H9 (cell line): ENCODE measurements at regions not wholly inside any gene's neighbourhood (a gene's known extent, or its start where the extent isn't known, plus 50 kb on each side); places are given as distances from the start of the nearest gene placed in this dataset.

Experiments used
- DNase-seq: peaks from one replicate; pipeline ENCODE4 v3.0.0-alpha.2; 2017
- H2AFZ ChIP-seq: one replicate; pipeline ENCODE4 v1.6.1; 2013; ENCODE audit warnings: mild to moderate bottlenecking, low read length, control low read depth, moderate library complexity
- H2AK5ac ChIP-seq: 2 replicates; pipeline ENCODE4 v1.6.1; 2013; ENCODE audit warnings: low read length, control low read depth, mixed read lengths; ENCODE audit not compliant: insufficient read length
- H2BK120ac ChIP-seq: one replicate; pipeline ENCODE4 v1.6.1; 2013; ENCODE audit warnings: low read depth, mild to moderate bottlenecking, low read length, control low read depth, inconsistent platforms; ENCODE audit not compliant: poor library complexity, severe bottlenecking
- H2BK12ac ChIP-seq: 2 replicates; pipeline ENCODE4 v1.6.1; 2013; ENCODE audit warnings: low read length, control low read depth, mixed read lengths, low read depth; ENCODE audit not compliant: insufficient read length
- H2BK15ac ChIP-seq: 2 replicates; pipeline ENCODE4 v1.6.1; 2013; ENCODE audit warnings: low read depth, low read length, control low read depth
- H2BK20ac ChIP-seq: one replicate; pipeline ENCODE4 v1.6.1; 2013; ENCODE audit warnings: low read depth, mild to moderate bottlenecking, low read length, control low read depth, inconsistent platforms; ENCODE audit not compliant: poor library complexity, severe bottlenecking
- H2BK5ac ChIP-seq: 2 replicates; pipeline ENCODE4 v1.6.1; 2013; ENCODE audit warnings: low read length, control low read depth, mixed read lengths; ENCODE audit not compliant: insufficient read length
- H3K14ac ChIP-seq: 2 replicates; pipeline ENCODE4 v1.6.1; 2013; ENCODE audit warnings: low read length, control low read depth; ENCODE audit not compliant: insufficient read depth
- H3K18ac ChIP-seq: 2 replicates; pipeline ENCODE4 v1.6.1; 2013; ENCODE audit warnings: low read depth, mild to moderate bottlenecking, mixed read lengths, low read length, control low read depth; ENCODE audit not compliant: insufficient read length
- H3K23ac ChIP-seq: 2 replicates; pipeline ENCODE4 v1.6.1; 2013; ENCODE audit warnings: low read length, control low read depth, mixed read lengths, low read depth; ENCODE audit not compliant: insufficient read length
- H3K23me2 ChIP-seq: 2 replicates; pipeline ENCODE4 v1.6.1; 2013; ENCODE audit warnings: low read depth, mild to moderate bottlenecking, mixed read lengths, low read length, control low read depth; ENCODE audit not compliant: insufficient read length, poor library complexity, severe bottlenecking
- H3K27ac ChIP-seq: 2 replicates; pipeline ENCODE4 v1.5.1; 2013; ENCODE audit warnings: low read length, control low read depth, mixed read lengths, low read depth; ENCODE audit not compliant: insufficient read length
- H3K27me3 ChIP-seq: 2 replicates; pipeline ENCODE4 v1.6.1; 2013; ENCODE audit warnings: low read length, control low read depth, inconsistent platforms; ENCODE audit not compliant: insufficient read depth
- H3K4ac ChIP-seq: 2 replicates; pipeline ENCODE4 v1.6.1; 2013; ENCODE audit warnings: low read depth, mild to moderate bottlenecking, control low read depth, inconsistent platforms, low read length, moderate library complexity
- H3K4me1 ChIP-seq: 2 replicates; pipeline ENCODE4 v1.6.1; 2013; ENCODE audit warnings: low read length, control low read depth, inconsistent platforms; ENCODE audit not compliant: insufficient read depth
- H3K4me2 ChIP-seq: 2 replicates; pipeline ENCODE4 v1.6.1; 2013; ENCODE audit warnings: low read length, control low read depth, mixed read lengths; ENCODE audit not compliant: insufficient read length, insufficient read depth
- H3K56ac ChIP-seq: 2 replicates; pipeline ENCODE4 v1.6.1; 2013; ENCODE audit warnings: low read depth, mild to moderate bottlenecking, mixed read lengths, low read length, control low read depth; ENCODE audit not compliant: insufficient read length
- H3K79me1 ChIP-seq: 2 replicates; pipeline ENCODE4 v1.6.1; 2013; ENCODE audit warnings: low read depth, mild to moderate bottlenecking, moderate library complexity, low read length, control low read depth, inconsistent platforms; ENCODE audit not compliant: insufficient read depth, poor library complexity, severe bottlenecking
- H3K79me2 ChIP-seq: 2 replicates; pipeline ENCODE4 v1.6.1; 2013; ENCODE audit warnings: low read length, control low read depth, inconsistent platforms; ENCODE audit not compliant: insufficient read depth
- H3K9ac ChIP-seq: 2 replicates; pipeline ENCODE4 v1.6.1; 2013; ENCODE audit warnings: low read length, control low read depth, mixed read lengths; ENCODE audit not compliant: insufficient read length; ENCODE audit errors: extremely low read depth
- H3K9me3 ChIP-seq: one replicate; pipeline ENCODE4 v1.6.1; 2013; ENCODE audit warnings: low read depth, low read length, inconsistent platforms; ENCODE audit not compliant: control insufficient read depth
- H3T11ph ChIP-seq: one replicate; pipeline ENCODE4 v1.6.1; 2013; ENCODE audit warnings: mild to moderate bottlenecking, low read length, control low read depth, inconsistent platforms
- H4K20me1 ChIP-seq: one replicate; pipeline ENCODE4 v1.6.1; 2013; ENCODE audit not compliant: control insufficient read depth, insufficient read length, insufficient read depth
- H4K5ac ChIP-seq: 2 replicates; pipeline ENCODE4 v1.6.1; 2013; ENCODE audit warnings: low read depth, mild to moderate bottlenecking, mixed read lengths, low read length, control low read depth; ENCODE audit not compliant: insufficient read length
- H4K8ac ChIP-seq: replicated peaks from 2 replicates; pipeline ENCODE4 v1.6.1; 2013; ENCODE audit warnings: low read length, control low read depth, mixed read lengths, low read depth; ENCODE audit not compliant: insufficient read length
- H4K91ac ChIP-seq: 2 replicates; pipeline ENCODE4 v1.6.1; 2013; ENCODE audit warnings: low read depth, mild to moderate bottlenecking, moderate library complexity, mixed read lengths, low read length, control low read depth; ENCODE audit not compliant: insufficient read length
- H3K27ac Mint-ChIP-seq, 3 experiments: 2 replicates in 2 of 3; 3 replicates in 1 of 3; pipeline ENCODE4 v1.8.0; 2020 to 2021; ENCODE audit warnings: mixed read lengths in 3 of 3, mild to moderate bottlenecking in 1 of 3, moderate library complexity in 1 of 3
- H3K27me3 Mint-ChIP-seq: 2 replicates; pipeline ENCODE4 v1.8.0; 2021; ENCODE audit warnings: low read depth, mild to moderate bottlenecking, moderate library complexity, mixed read lengths
- H3K36me3 Mint-ChIP-seq, 3 experiments: 2 replicates in 2 of 3; 3 replicates in 1 of 3; pipeline ENCODE4 v1.8.0; 2020 to 2021; ENCODE audit warnings: low read depth in 3 of 3, mixed read lengths in 3 of 3; ENCODE audit not compliant: insufficient read depth in 1 of 3
- H3K4me1 Mint-ChIP-seq, 2 experiments: 2 replicates each; pipeline ENCODE4 v1.8.0; 2020; ENCODE audit warnings: mixed read lengths in 2 of 2
- H3K4me3 Mint-ChIP-seq, 2 experiments: 2 replicates in 1 of 2; 3 replicates in 1 of 2; pipeline ENCODE4 v1.8.0; 2020 to 2021; ENCODE audit warnings: mild to moderate bottlenecking in 2 of 2, mixed read lengths in 2 of 2, moderate library complexity in 1 of 2
- H3K9me3 Mint-ChIP-seq, 2 experiments: 2 replicates in 1 of 2; 3 replicates in 1 of 2; pipeline ENCODE4 v1.8.0; 2020; ENCODE audit warnings: mild to moderate bottlenecking in 2 of 2, mixed read lengths in 2 of 2, moderate library complexity in 1 of 2
- WGBS: extraction: QIAGEN DNeasy Blood & Tissue Kit; methylation state at CpG from one replicate; pipeline ENCODE4 v1.1.7; 2013; ENCODE audit warnings: missing lambda C conversion rate, low lambda C conversion rate, mixed read lengths; ENCODE audit not compliant: insufficient read length; ENCODE audit errors: extremely low coverage; 5-methylcytosine and 5-hydroxymethylcytosine counted together
- TF ChIP-seq, protein P1 (sequence below): fragments of 200-600 bp; sonication (generic); conservative IDR thresholded peaks from 3 replicates; pipeline ENCODE4 v1.8.0; 2021; ENCODE audit warnings: antibody characterized with exemption, mild to moderate bottlenecking

DNA sequence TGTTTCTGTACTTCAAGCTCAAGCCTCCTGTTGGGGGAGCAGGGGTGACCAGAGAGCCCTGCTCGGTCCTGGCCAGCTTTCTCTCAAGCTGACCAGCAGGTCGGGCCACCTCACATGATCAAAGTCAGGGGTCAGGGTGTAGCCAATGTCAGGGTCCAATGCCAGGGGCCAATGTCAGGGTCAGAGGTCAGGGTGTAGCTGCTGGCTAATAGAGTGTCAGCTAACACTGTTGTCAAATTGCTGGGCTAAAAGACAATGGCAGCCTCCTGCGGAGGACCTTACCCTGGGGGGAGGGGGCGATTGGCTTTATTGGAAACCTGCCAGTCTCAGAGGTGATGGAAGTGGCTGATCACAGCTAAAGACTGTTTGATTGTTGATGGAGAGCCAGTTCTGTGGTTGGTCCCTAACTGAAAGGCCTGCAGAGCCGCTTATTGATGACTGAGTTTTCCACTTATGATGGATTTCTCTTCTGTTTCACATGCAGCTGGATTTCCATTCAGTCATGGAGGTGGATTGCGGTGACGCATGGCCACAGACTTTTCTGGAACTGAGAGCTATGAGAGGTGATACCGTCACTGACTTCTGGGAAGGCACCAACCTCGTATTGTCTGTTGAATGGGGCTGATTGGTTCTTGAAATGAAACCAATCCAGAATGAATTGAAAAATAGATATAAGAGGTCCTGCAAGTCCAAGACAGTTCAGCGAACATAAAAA, 97.4 kb upstream of the ZFHX3 start:
- no peak overlapping the region for H3K4me2 ChIP-seq
- no peak overlapping the region for H3K27ac ChIP-seq
- H3K36me3 Mint-ChIP-seq, result no peaks in the 10 kb centered on the region
- no peak overlapping the region for H2BK20ac ChIP-seq
- no peak overlapping the region for H2BK5ac ChIP-seq
- H3K4ac ChIP-seq, result no peak overlapping the region
- H3K4me1 ChIP-seq, result peaks cover 7% of the 10 kb centered on the region; the same call in 1 of the 2 replicates
- H3K56ac ChIP-seq, result no peak overlapping the region
- no peak overlapping the region for H3T11ph ChIP-seq
- no peak overlapping the region for H2BK12ac ChIP-seq
- H3K23me2 ChIP-seq, result no peaks in the 10 kb centered on the region
- TF ChIP-seq, protein P1, sequence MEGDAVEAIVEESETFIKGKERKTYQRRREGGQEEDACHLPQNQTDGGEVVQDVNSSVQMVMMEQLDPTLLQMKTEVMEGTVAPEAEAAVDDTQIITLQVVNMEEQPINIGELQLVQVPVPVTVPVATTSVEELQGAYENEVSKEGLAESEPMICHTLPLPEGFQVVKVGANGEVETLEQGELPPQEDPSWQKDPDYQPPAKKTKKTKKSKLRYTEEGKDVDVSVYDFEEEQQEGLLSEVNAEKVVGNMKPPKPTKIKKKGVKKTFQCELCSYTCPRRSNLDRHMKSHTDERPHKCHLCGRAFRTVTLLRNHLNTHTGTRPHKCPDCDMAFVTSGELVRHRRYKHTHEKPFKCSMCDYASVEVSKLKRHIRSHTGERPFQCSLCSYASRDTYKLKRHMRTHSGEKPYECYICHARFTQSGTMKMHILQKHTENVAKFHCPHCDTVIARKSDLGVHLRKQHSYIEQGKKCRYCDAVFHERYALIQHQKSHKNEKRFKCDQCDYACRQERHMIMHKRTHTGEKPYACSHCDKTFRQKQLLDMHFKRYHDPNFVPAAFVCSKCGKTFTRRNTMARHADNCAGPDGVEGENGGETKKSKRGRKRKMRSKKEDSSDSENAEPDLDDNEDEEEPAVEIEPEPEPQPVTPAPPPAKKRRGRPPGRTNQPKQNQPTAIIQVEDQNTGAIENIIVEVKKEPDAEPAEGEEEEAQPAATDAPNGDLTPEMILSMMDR, result no peak
- peaks cover 18% of the 10 kb centered on the region for H3K27me3 Mint-ChIP-seq
- H4K91ac ChIP-seq, result no peak overlapping the region
- no CpG with 5 or more reads among the region's 10 CpGs for WGBS
- H2BK120ac ChIP-seq, result no peak overlapping the region
- no peak overlapping the region for H3K4me3 Mint-ChIP-seq
- no peaks in the 10 kb centered on the region for H3K27me3 ChIP-seq
- no peak overlapping the region for H3K14ac ChIP-seq
- no peak overlapping the region for H2BK15ac ChIP-seq
- no peak overlapping the region for H4K5ac ChIP-seq
- peaks cover 17 to 21% of the 10 kb centered on the region in 2 experiments for H3K4me1 Mint-ChIP-seq
- H4K8ac ChIP-seq, result no peak overlapping the region
- H3K9me3 ChIP-seq, result no peaks in the 10 kb centered on the region
- H3K27ac Mint-ChIP-seq, result no peak overlapping the region
- DNase-seq, result no peak
- no peak overlapping the region for H3K9ac ChIP-seq
- no peak overlapping the region for H2AFZ ChIP-seq
- no peak overlapping the region for H2AK5ac ChIP-seq
- H4K20me1 ChIP-seq, result no peaks in the 10 kb centered on the region
- no peak overlapping the region for H3K18ac ChIP-seq
- H3K79me1 ChIP-seq, result no peaks in the 10 kb centered on the region
- H3K23ac ChIP-seq, result no peak overlapping the region
- H3K79me2 ChIP-seq, result no peaks in the 10 kb centered on the region
- no peaks in the 10 kb centered on the region for H3K9me3 Mint-ChIP-seq
